Esophagus (tissue), 2 donors: ENCODE measurements at regions not wholly inside any gene's neighbourhood (a gene's known extent, or its start where the extent isn't known, plus 50 kb on each side); places are given as distances from the start of the nearest gene placed in this dataset.
"Not testable (repeated sequence)": the region's sequence is repeated elsewhere in the genome, so short reads cannot be mapped to it uniquely, and the experiment has no call there.

Experiments used
- H3K27ac ChIP-seq, 2 donors: one replicate each; pipeline ENCODE4 v1.5.1; 2013; ENCODE audit warnings: low read depth in 2 of 2, mild to moderate bottlenecking in 2 of 2, inconsistent platforms in 1 of 2, low read length in 1 of 2, moderate library complexity in 1 of 2
- H3K27me3 ChIP-seq, 2 donors: one replicate each; pipeline ENCODE4 v1.6.1; 2013; ENCODE audit warnings: low read length in 2 of 2, control low read depth in 1 of 2, mild to moderate bottlenecking in 1 of 2; ENCODE audit not compliant: insufficient read depth in 2 of 2, control insufficient read depth in 1 of 2
- H3K36me3 ChIP-seq, 2 donors: one replicate each; pipeline ENCODE4 v1.6.1; 2013; ENCODE audit warnings: low read length in 1 of 2; ENCODE audit not compliant: control insufficient read depth in 2 of 2, insufficient read depth in 2 of 2
- H3K4me1 ChIP-seq, 2 donors: one replicate each; pipeline ENCODE4 v1.6.1; 2013; ENCODE audit warnings: low read length in 1 of 2; ENCODE audit not compliant: control insufficient read depth in 2 of 2, insufficient read depth in 2 of 2
- H3K4me3 ChIP-seq, 2 donors: one replicate each; pipeline ENCODE4 v1.5.1; 2013; ENCODE audit warnings: low read length in 2 of 2, mild to moderate bottlenecking in 2 of 2, low read depth in 1 of 2, moderate library complexity in 1 of 2
- H3K9me3 ChIP-seq, 2 donors: one replicate each; pipeline ENCODE4 v1.6.1; 2013; ENCODE audit warnings: mild to moderate bottlenecking in 2 of 2, low read depth in 1 of 2, low read length in 1 of 2, moderate library complexity in 1 of 2; ENCODE audit not compliant: control insufficient read depth in 2 of 2, insufficient read depth in 1 of 2
- WGBS, 2 donors: extraction: QIAGEN DNeasy Blood & Tissue Kit; methylation state at CpG; one replicate each; pipeline ENCODE4 v1.1.7; 2013; 5-methylcytosine and 5-hydroxymethylcytosine counted together
- donor health status: healthy with polysubstance abuse.
- donor health status: Bipolar disorder and iron deficiency.

- 76 to 81% methylated on average over 41 of the region's 41 CpGs for WGBS, 2 donors
- Histone ChIP-seq H3K27me3 (no peaks in the 10 kb centered on the region), H3K36me3 (no peaks in the 10 kb centered on the region), H3K9me3 (peaks cover 0 to 2% of the 10 kb centered on the region in 2 donors), H3K4me3 (no peak overlapping the region), H3K4me1 (peaks cover 3 to 27% of the 10 kb centered on the region in 2 donors), H3K27ac (no peak overlapping the region)
Measured at GRCh38 chr16:85527042-85527766, 85.9 kb upstream of the GSE1 start.

GRCh38 chr16:85527767-85528297, 85.3 kb upstream of the GSE1 start:
- Histone ChIP-seq H3K4me1 (peaks cover 3 to 21% of the 10 kb centered on the region in 2 donors), H3K4me3 (no peak overlapping the region), H3K9me3 (peaks cover 0 to 2% of the 10 kb centered on the region in 2 donors), H3K27me3 (no peaks in the 10 kb centered on the region), H3K36me3 (no peaks in the 10 kb centered on the region), H3K27ac (no peak overlapping the region)
- WGBS, 2 donors: 83 to 86% methylated on average over 11 of the region's 11 CpGs

GRCh38 chr16:85528528-85529387, 84.4 kb upstream of the GSE1 start:
- Histone ChIP-seq H3K27ac (no peak overlapping the region), H3K9me3 (peaks cover 0 to 2% of the 10 kb centered on the region in 2 donors), H3K36me3 (no peaks in the 10 kb centered on the region), H3K4me3 (no peak overlapping the region), H3K4me1 (peaks cover 3 to 12% of the 10 kb centered on the region in 2 donors), H3K27me3 (no peaks in the 10 kb centered on the region)
- 85 to 88% methylated on average over 21 of the region's 21 CpGs for WGBS, 2 donors

- Histone ChIP-seq H3K27ac (no peak overlapping the region), H3K4me1 (peaks cover 3 to 4% of the 10 kb centered on the region in 2 donors), H3K9me3 (peaks cover 0 to 2% of the 10 kb centered on the region in 2 donors), H3K27me3 (no peaks in the 10 kb centered on the region), H3K4me3 (no peak overlapping the region), H3K36me3 (no peaks in the 10 kb centered on the region)
- WGBS, 2 donors: 84 to 90% methylated on average over 20 of the region's 20 CpGs
Measured at GRCh38 chr16:85529489-85530369, 83.4 kb upstream of the GSE1 start.

GRCh38 chr16:85530370-85530739, 82.8 kb upstream of the GSE1 start:
- no peak overlapping the region for H3K4me3 ChIP-seq

GRCh38 chr16:85531516-85531915, 81.6 kb upstream of the GSE1 start:
- no peaks in the 10 kb centered on the region for H3K27me3 ChIP-seq
- no peaks in the 10 kb centered on the region for H3K36me3 ChIP-seq
- peaks cover 0 to 2% of the 10 kb centered on the region in 2 donors for H3K9me3 ChIP-seq
- no peak overlapping the region for H3K4me3 ChIP-seq
- no peak overlapping the region for H3K27ac ChIP-seq
- H3K4me1 ChIP-seq: peaks cover 3 to 5% of the 10 kb centered on the region in 2 donors
- WGBS, 2 donors: 74 to 80% methylated on average over 10 of the region's 10 CpGs

More at GRCh38 chr16:85530370-85530739, 82.8 kb upstream of the GSE1 start:
- no peaks in the 10 kb centered on the region for H3K36me3 ChIP-seq
- H3K27ac ChIP-seq: no peak overlapping the region
- peaks cover 0 to 2% of the 10 kb centered on the region in 2 donors for H3K9me3 ChIP-seq
- H3K27me3 ChIP-seq: no peaks in the 10 kb centered on the region
- WGBS, 2 donors: 88 to 90% methylated on average over 10 of the region's 10 CpGs
- H3K4me1 ChIP-seq: peaks cover 3% of the 10 kb centered on the region in 2 donors

GRCh38 chr16:85532147-85532546, 81.0 kb upstream of the GSE1 start:
- no peak overlapping the region for H3K4me3 ChIP-seq
- H3K4me1 ChIP-seq: peaks cover under 1 to 2% of the 10 kb centered on the region in 2 donors
- WGBS, 2 donors: 92% methylated on average over 6 of the region's 6 CpGs
- peaks cover 0 to under 1% of the 10 kb centered on the region in 2 donors for H3K9me3 ChIP-seq
- no peak overlapping the region for H3K27ac ChIP-seq
- no peaks in the 10 kb centered on the region for H3K27me3 ChIP-seq
- H3K36me3 ChIP-seq: no peaks in the 10 kb centered on the region

GRCh38 chr16:85533593-85533992, 79.5 kb upstream of the GSE1 start:
- H3K36me3 ChIP-seq, H3K27ac ChIP-seq, H3K27me3 ChIP-seq, H3K4me3 ChIP-seq, H3K9me3 ChIP-seq, H3K4me1 ChIP-seq: not testable (repeated sequence)
- 88 to 89% methylated on average over 8 of the region's 8 CpGs for WGBS, 2 donors
